ENCODE measurements at regions not wholly inside any gene's neighbourhood (a gene's known extent, or its start where the extent isn't known, plus 50 kb on each side); places are given as distances from the start of the nearest gene placed in this dataset.

GRCh38 chr11:116406042-116406441, 366.7 kb downstream of the BUD13 start (continued):
- TF ChIP-seq TOE1 (CRISPR knock-in tag; IDR thresholded peaks at IDR 0.05) (no peak), ZNF280D (CRISPR knock-in tag; IDR thresholded peaks at IDR 0.05) (no peak)

- TF ChIP-seq AGO2 (optimal IDR thresholded peaks at IDR 0.05; ENCODE audit: low read depth, low read length) (no peak), ARID5B (CRISPR knock-in tag; IDR thresholded peaks at IDR 0.05) (no peak), SATB2 (CRISPR knock-in tag; IDR thresholded peaks at IDR 0.05) (no peak), MYNN (CRISPR knock-in tag; IDR thresholded peaks at IDR 0.05; ENCODE audit: low read depth) (no peak), ZSCAN30 (CRISPR knock-in tag; IDR thresholded peaks at IDR 0.05) (no peak), REXO4 (CRISPR knock-in tag; IDR thresholded peaks at IDR 0.05; ENCODE audit: borderline replicate concordance) (no peak), RARG (CRISPR knock-in tag; IDR thresholded peaks at IDR 0.05; ENCODE audit: low read depth) (no peak)
- intact Hi-C loops (cut with micrococcal nuclease; ENCODE audit: unreplicated experiment) (no loop called here), in situ Hi-C loops (cut with HindIII; ENCODE audit: extremely low pct_ligation_motif_present, low pct_unique_long_range_greater_than_20kb) (no loop called here)
- ATAC-seq (no peak), DNase-seq (ENCODE audit: low spot score) (no peak), FAIRE-seq (no peak)
- 66% methylated on average over 3 of the region's 3 CpGs for WGBS (ENCODE audit: low lambda C conversion rate)
- Histone ChIP-seq H3K36me3 (replicated peaks in 1 of 2; ENCODE audit: control insufficient read depth in 1 of 2, insufficient read depth in 2 of 2, low read length in 2 of 2) (no peaks in the 10 kb centered on the region), H3K79me2 (ENCODE audit: insufficient read depth, low read length) (no peaks in the 10 kb centered on the region), H3K4me1 (ENCODE audit: insufficient read depth, low read length) (peaks cover 25% of the 10 kb centered on the region), H3K27ac (ENCODE audit: extremely low read length, insufficient read depth, low read length) (no peak overlapping the region), H2AFZ (ENCODE audit: low read length) (no peak overlapping the region), H3K4me2 (ENCODE audit: low read depth, low read length) (no peak overlapping the region), H3K9me3 (ENCODE audit: low read length) (no peaks in the 10 kb centered on the region), H3K9ac (ENCODE audit: insufficient read depth, low read depth, low read length) (no peak overlapping the region), H4K20me1 (ENCODE audit: insufficient read depth, low read length) (no peaks in the 10 kb centered on the region), H3K27me3 (ENCODE audit: control insufficient read depth in 1 of 2, insufficient read depth in 2 of 2, low read length in 2 of 2) (no peaks in the 10 kb centered on the region), H3K4me3 (replicated peaks in 1 of 3; ENCODE audit: insufficient read depth in 1 of 3, low read depth in 2 of 3, low read length in 3 of 3) (no peak overlapping the region)
- POLR2A ChIA-PET: no interaction called here
- no TSS peak for BruUV-seq (replicated peaks)
- CTCF ChIA-PET (ENCODE audit: low intra/inter-chr PET ratio, low total read pairs): no interaction called here
These were observed 368.4 kb downstream of the BUD13 start for GRCh38 chr11:116404462-116404798.

All from HepG2 (cell line).